ENCODE measurements at regions not wholly inside any gene's neighbourhood (a gene's known extent, or its start where the extent isn't known, plus 50 kb on each side); places are given as distances from the start of the nearest gene placed in this dataset.
"Not testable (repeated sequence)": the region's sequence is repeated elsewhere in the genome, so short reads cannot be mapped to it uniquely, and the experiment has no call there.

- Histone ChIP-seq H3K27me3 (ENCODE audit: control insufficient read depth in 5 of 5, insufficient read depth in 4 of 5, low read length in 5 of 5) (no peaks in the 10 kb centered on the region), H3K4me3 (ENCODE audit: low read depth in 1 of 5, low read length in 5 of 5) (no peak overlapping the region), H3K9me3 (ENCODE audit: control insufficient read depth in 5 of 5, low read length in 5 of 5) (peaks cover 0 to 3% (median 2%) of the 10 kb centered on the region in 5 donors), H3K27ac (ENCODE audit: low read depth, low read length) (no peak overlapping the region), H3K36me3 (ENCODE audit: control insufficient read depth in 5 of 5, insufficient read depth in 5 of 5, low read length in 5 of 5) (no peaks in the 10 kb centered on the region), H3K4me1 (ENCODE audit: control insufficient read depth in 5 of 5, insufficient read depth in 5 of 5, low read length in 5 of 5) (no peaks in the 10 kb centered on the region), H3K9ac (ENCODE audit: low read length in 5 of 5) (no peak overlapping the region)
Measured at GRCh38 chr13:53439439-53440225, 411.0 kb downstream of the OLFM4 start.

- Histone ChIP-seq H3K27ac (ENCODE audit: low read depth, low read length) (no peak overlapping the region), H3K4me1 (ENCODE audit: control insufficient read depth in 5 of 5, insufficient read depth in 5 of 5, low read length in 5 of 5) (peaks cover 0 to 4% (median 0%) of the 10 kb centered on the region in 5 donors), H3K9me3 (ENCODE audit: control insufficient read depth in 5 of 5, low read length in 5 of 5) (peaks cover 0 to 3% (median 2%) of the 10 kb centered on the region in 5 donors), H3K36me3 (ENCODE audit: control insufficient read depth in 5 of 5, insufficient read depth in 5 of 5, low read length in 5 of 5) (no peaks in the 10 kb centered on the region), H3K27me3 (ENCODE audit: control insufficient read depth in 5 of 5, insufficient read depth in 4 of 5, low read length in 5 of 5) (no peaks in the 10 kb centered on the region), H3K4me3 (ENCODE audit: low read depth in 1 of 5, low read length in 5 of 5) (no peak overlapping the region), H3K9ac (ENCODE audit: low read length in 5 of 5) (no peak overlapping the region)
Measured at GRCh38 chr13:53442979-53443378, 414.4 kb downstream of the OLFM4 start.

GRCh38 chr13:53445686-53446085 is 417.1 kb downstream of the OLFM4 start:
- peaks cover 0 to 4% (median 0%) of the 10 kb centered on the region in 5 donors for H3K4me1 ChIP-seq (ENCODE audit: control insufficient read depth in 5 of 5, insufficient read depth in 5 of 5, low read length in 5 of 5)
- no peak overlapping the region for H3K4me3 ChIP-seq (ENCODE audit: low read depth in 1 of 5, low read length in 5 of 5)
- H3K27me3 ChIP-seq (ENCODE audit: control insufficient read depth in 5 of 5, insufficient read depth in 4 of 5, low read length in 5 of 5), result no peaks in the 10 kb centered on the region
- no peaks in the 10 kb centered on the region for H3K36me3 ChIP-seq (ENCODE audit: control insufficient read depth in 5 of 5, insufficient read depth in 5 of 5, low read length in 5 of 5)
- H3K9me3 ChIP-seq (ENCODE audit: control insufficient read depth in 5 of 5, low read length in 5 of 5), result peaks cover 2 to 11% (median 6%) of the 10 kb centered on the region in 5 donors
- no peak overlapping the region for H3K9ac ChIP-seq (ENCODE audit: low read length in 5 of 5)
- no peak overlapping the region for H3K27ac ChIP-seq (ENCODE audit: low read depth, low read length)

GRCh38 chr13:53447456-53447855 is 418.8 kb downstream of the OLFM4 start:
- H3K4me1 ChIP-seq (ENCODE audit: control insufficient read depth in 5 of 5, insufficient read depth in 5 of 5, low read length in 5 of 5), result peaks cover 0 to 4% (median 0%) of the 10 kb centered on the region in 5 donors
- no peaks in the 10 kb centered on the region for H3K27me3 ChIP-seq (ENCODE audit: control insufficient read depth in 5 of 5, insufficient read depth in 4 of 5, low read length in 5 of 5)
- H3K9me3 ChIP-seq (ENCODE audit: control insufficient read depth in 5 of 5, low read length in 5 of 5), result peaks cover 2 to 17% (median 6%) of the 10 kb centered on the region in 5 donors
- H3K27ac ChIP-seq (ENCODE audit: low read depth, low read length), result no peak overlapping the region
- no peaks in the 10 kb centered on the region for H3K36me3 ChIP-seq (ENCODE audit: control insufficient read depth in 5 of 5, insufficient read depth in 5 of 5, low read length in 5 of 5)
- H3K4me3 ChIP-seq (ENCODE audit: low read depth in 1 of 5, low read length in 5 of 5), result no peak overlapping the region
- H3K9ac ChIP-seq (ENCODE audit: low read length in 5 of 5), result no peak overlapping the region

GRCh38 chr13:53447863-53448262 is 419.2 kb downstream of the OLFM4 start:
- no peak overlapping the region for H3K9ac ChIP-seq (ENCODE audit: low read length in 5 of 5)
- peaks cover 2 to 17% (median 6%) of the 10 kb centered on the region in 5 donors for H3K9me3 ChIP-seq (ENCODE audit: control insufficient read depth in 5 of 5, low read length in 5 of 5)
- H3K4me3 ChIP-seq (ENCODE audit: low read depth in 1 of 5, low read length in 5 of 5), result no peak overlapping the region
- no peaks in the 10 kb centered on the region for H3K27me3 ChIP-seq (ENCODE audit: control insufficient read depth in 5 of 5, insufficient read depth in 4 of 5, low read length in 5 of 5)
- no peak overlapping the region for H3K27ac ChIP-seq (ENCODE audit: low read depth, low read length)
- no peaks in the 10 kb centered on the region for H3K36me3 ChIP-seq (ENCODE audit: control insufficient read depth in 5 of 5, insufficient read depth in 5 of 5, low read length in 5 of 5)
- peaks cover 0 to 4% (median 0%) of the 10 kb centered on the region in 5 donors for H3K4me1 ChIP-seq (ENCODE audit: control insufficient read depth in 5 of 5, insufficient read depth in 5 of 5, low read length in 5 of 5)

GRCh38 chr13:53452263-53452808 is 423.7 kb downstream of the OLFM4 start:
- not testable (repeated sequence) for H3K4me1 ChIP-seq (ENCODE audit: control insufficient read depth in 5 of 5, insufficient read depth in 5 of 5, low read length in 5 of 5); H3K9ac ChIP-seq (ENCODE audit: low read length in 5 of 5); H3K27me3 ChIP-seq (ENCODE audit: control insufficient read depth in 5 of 5, insufficient read depth in 4 of 5, low read length in 5 of 5); H3K4me3 ChIP-seq (ENCODE audit: low read depth in 1 of 5, low read length in 5 of 5); H3K36me3 ChIP-seq (ENCODE audit: control insufficient read depth in 5 of 5, insufficient read depth in 5 of 5, low read length in 5 of 5); H3K27ac ChIP-seq (ENCODE audit: low read depth, low read length)
- H3K9me3 ChIP-seq (ENCODE audit: control insufficient read depth in 5 of 5, low read length in 5 of 5), result peaks cover 2 to 17% (median 8%) of the 10 kb centered on the region in 5 donors

- H3K27ac ChIP-seq (ENCODE audit: low read depth, low read length), result no peak overlapping the region
Measured at GRCh38 chr13:53460796-53461195, 432.2 kb downstream of the OLFM4 start.

GRCh38 chr13:53463106-53463505 is 434.5 kb downstream of the OLFM4 start:
- Histone ChIP-seq H3K9ac (ENCODE audit: low read length in 5 of 5) (no peak overlapping the region), H3K27me3 (ENCODE audit: control insufficient read depth in 5 of 5, insufficient read depth in 4 of 5, low read length in 5 of 5) (no peaks in the 10 kb centered on the region), H3K4me3 (ENCODE audit: low read depth in 1 of 5, low read length in 5 of 5) (no peak overlapping the region), H3K4me1 (ENCODE audit: control insufficient read depth in 5 of 5, insufficient read depth in 5 of 5, low read length in 5 of 5) (no peaks in the 10 kb centered on the region), H3K9me3 (ENCODE audit: control insufficient read depth in 5 of 5, low read length in 5 of 5) (peaks cover 0 to 2% (median 0%) of the 10 kb centered on the region in 5 donors), H3K36me3 (ENCODE audit: control insufficient read depth in 5 of 5, insufficient read depth in 5 of 5, low read length in 5 of 5) (no peaks in the 10 kb centered on the region), H3K27ac (ENCODE audit: low read depth, low read length) (no peak overlapping the region)

More at GRCh38 chr13:53460796-53461195, 432.2 kb downstream of the OLFM4 start:
- Histone ChIP-seq H3K36me3 (ENCODE audit: control insufficient read depth in 5 of 5, insufficient read depth in 5 of 5, low read length in 5 of 5) (no peaks in the 10 kb centered on the region), H3K4me3 (ENCODE audit: low read depth in 1 of 5, low read length in 5 of 5) (no peak overlapping the region), H3K4me1 (ENCODE audit: control insufficient read depth in 5 of 5, insufficient read depth in 5 of 5, low read length in 5 of 5) (no peaks in the 10 kb centered on the region), H3K27me3 (ENCODE audit: control insufficient read depth in 5 of 5, insufficient read depth in 4 of 5, low read length in 5 of 5) (no peaks in the 10 kb centered on the region), H3K9ac (ENCODE audit: low read length in 5 of 5) (no peak overlapping the region), H3K9me3 (ENCODE audit: control insufficient read depth in 5 of 5, low read length in 5 of 5) (peaks cover 0 to 2% (median 0%) of the 10 kb centered on the region in 5 donors)

- Histone ChIP-seq H3K9ac (ENCODE audit: low read length in 5 of 5) (no peak overlapping the region), H3K4me1 (ENCODE audit: control insufficient read depth in 5 of 5, insufficient read depth in 5 of 5, low read length in 5 of 5) (no peaks in the 10 kb centered on the region), H3K9me3 (ENCODE audit: control insufficient read depth in 5 of 5, low read length in 5 of 5) (no peaks in the 10 kb centered on the region), H3K27ac (ENCODE audit: low read depth, low read length) (no peak overlapping the region), H3K4me3 (ENCODE audit: low read depth in 1 of 5, low read length in 5 of 5) (no peak overlapping the region), H3K27me3 (ENCODE audit: control insufficient read depth in 5 of 5, insufficient read depth in 4 of 5, low read length in 5 of 5) (no peaks in the 10 kb centered on the region), H3K36me3 (ENCODE audit: control insufficient read depth in 5 of 5, insufficient read depth in 5 of 5, low read length in 5 of 5) (no peaks in the 10 kb centered on the region)
Measured at GRCh38 chr13:53466576-53466975, 438.0 kb downstream of the OLFM4 start.

- no peaks in the 10 kb centered on the region for H3K27me3 ChIP-seq (ENCODE audit: control insufficient read depth in 5 of 5, insufficient read depth in 4 of 5, low read length in 5 of 5)
- no peaks in the 10 kb centered on the region for H3K9me3 ChIP-seq (ENCODE audit: control insufficient read depth in 5 of 5, low read length in 5 of 5)
- no peaks in the 10 kb centered on the region for H3K36me3 ChIP-seq (ENCODE audit: control insufficient read depth in 5 of 5, insufficient read depth in 5 of 5, low read length in 5 of 5)
- no peaks in the 10 kb centered on the region for H3K4me1 ChIP-seq (ENCODE audit: control insufficient read depth in 5 of 5, insufficient read depth in 5 of 5, low read length in 5 of 5)
- no peak overlapping the region for H3K9ac ChIP-seq (ENCODE audit: low read length in 5 of 5)
- no peak overlapping the region for H3K4me3 ChIP-seq (ENCODE audit: low read depth in 1 of 5, low read length in 5 of 5)
- no peak overlapping the region for H3K27ac ChIP-seq (ENCODE audit: low read depth, low read length)
Measured at GRCh38 chr13:53473397-53473796, 444.8 kb downstream of the OLFM4 start.
